H9 (cell line): ENCODE measurements at regions not wholly inside any gene's neighbourhood (a gene's known extent, or its start where the extent isn't known, plus 50 kb on each side); places are given as distances from the start of the nearest gene placed in this dataset.

Experiments used
- DNase-seq: peaks from one replicate; pipeline ENCODE4 v3.0.0-alpha.2; 2017
- H2AFZ ChIP-seq: one replicate; pipeline ENCODE4 v1.6.1; 2013; ENCODE audit warnings: mild to moderate bottlenecking, low read length, control low read depth, moderate library complexity
- H2AK5ac ChIP-seq: 2 replicates; pipeline ENCODE4 v1.6.1; 2013; ENCODE audit warnings: low read length, control low read depth, mixed read lengths; ENCODE audit not compliant: insufficient read length
- H2BK120ac ChIP-seq: one replicate; pipeline ENCODE4 v1.6.1; 2013; ENCODE audit warnings: low read depth, mild to moderate bottlenecking, low read length, control low read depth, inconsistent platforms; ENCODE audit not compliant: poor library complexity, severe bottlenecking
- H2BK12ac ChIP-seq: 2 replicates; pipeline ENCODE4 v1.6.1; 2013; ENCODE audit warnings: low read length, control low read depth, mixed read lengths, low read depth; ENCODE audit not compliant: insufficient read length
- H2BK15ac ChIP-seq: 2 replicates; pipeline ENCODE4 v1.6.1; 2013; ENCODE audit warnings: low read depth, low read length, control low read depth
- H2BK20ac ChIP-seq: one replicate; pipeline ENCODE4 v1.6.1; 2013; ENCODE audit warnings: low read depth, mild to moderate bottlenecking, low read length, control low read depth, inconsistent platforms; ENCODE audit not compliant: poor library complexity, severe bottlenecking
- H2BK5ac ChIP-seq: 2 replicates; pipeline ENCODE4 v1.6.1; 2013; ENCODE audit warnings: low read length, control low read depth, mixed read lengths; ENCODE audit not compliant: insufficient read length
- H3K14ac ChIP-seq: 2 replicates; pipeline ENCODE4 v1.6.1; 2013; ENCODE audit warnings: low read length, control low read depth; ENCODE audit not compliant: insufficient read depth
- H3K18ac ChIP-seq: 2 replicates; pipeline ENCODE4 v1.6.1; 2013; ENCODE audit warnings: low read depth, mild to moderate bottlenecking, mixed read lengths, low read length, control low read depth; ENCODE audit not compliant: insufficient read length
- H3K23ac ChIP-seq: 2 replicates; pipeline ENCODE4 v1.6.1; 2013; ENCODE audit warnings: low read length, control low read depth, mixed read lengths, low read depth; ENCODE audit not compliant: insufficient read length
- H3K23me2 ChIP-seq: 2 replicates; pipeline ENCODE4 v1.6.1; 2013; ENCODE audit warnings: low read depth, mild to moderate bottlenecking, mixed read lengths, low read length, control low read depth; ENCODE audit not compliant: insufficient read length, poor library complexity, severe bottlenecking
- H3K27ac ChIP-seq: 2 replicates; pipeline ENCODE4 v1.5.1; 2013; ENCODE audit warnings: low read length, control low read depth, mixed read lengths, low read depth; ENCODE audit not compliant: insufficient read length
- H3K27me3 ChIP-seq: 2 replicates; pipeline ENCODE4 v1.6.1; 2013; ENCODE audit warnings: low read length, control low read depth, inconsistent platforms; ENCODE audit not compliant: insufficient read depth
- H3K4ac ChIP-seq: 2 replicates; pipeline ENCODE4 v1.6.1; 2013; ENCODE audit warnings: low read depth, mild to moderate bottlenecking, control low read depth, inconsistent platforms, low read length, moderate library complexity
- H3K4me1 ChIP-seq: 2 replicates; pipeline ENCODE4 v1.6.1; 2013; ENCODE audit warnings: low read length, control low read depth, inconsistent platforms; ENCODE audit not compliant: insufficient read depth
- H3K4me2 ChIP-seq: 2 replicates; pipeline ENCODE4 v1.6.1; 2013; ENCODE audit warnings: low read length, control low read depth, mixed read lengths; ENCODE audit not compliant: insufficient read length, insufficient read depth
- H3K56ac ChIP-seq: 2 replicates; pipeline ENCODE4 v1.6.1; 2013; ENCODE audit warnings: low read depth, mild to moderate bottlenecking, mixed read lengths, low read length, control low read depth; ENCODE audit not compliant: insufficient read length
- H3K79me1 ChIP-seq: 2 replicates; pipeline ENCODE4 v1.6.1; 2013; ENCODE audit warnings: low read depth, mild to moderate bottlenecking, moderate library complexity, low read length, control low read depth, inconsistent platforms; ENCODE audit not compliant: insufficient read depth, poor library complexity, severe bottlenecking
- H3K79me2 ChIP-seq: 2 replicates; pipeline ENCODE4 v1.6.1; 2013; ENCODE audit warnings: low read length, control low read depth, inconsistent platforms; ENCODE audit not compliant: insufficient read depth
- H3K9ac ChIP-seq: 2 replicates; pipeline ENCODE4 v1.6.1; 2013; ENCODE audit warnings: low read length, control low read depth, mixed read lengths; ENCODE audit not compliant: insufficient read length; ENCODE audit errors: extremely low read depth
- H3K9me3 ChIP-seq: one replicate; pipeline ENCODE4 v1.6.1; 2013; ENCODE audit warnings: low read depth, low read length, inconsistent platforms; ENCODE audit not compliant: control insufficient read depth
- H3T11ph ChIP-seq: one replicate; pipeline ENCODE4 v1.6.1; 2013; ENCODE audit warnings: mild to moderate bottlenecking, low read length, control low read depth, inconsistent platforms
- H4K20me1 ChIP-seq: one replicate; pipeline ENCODE4 v1.6.1; 2013; ENCODE audit not compliant: control insufficient read depth, insufficient read length, insufficient read depth
- H4K5ac ChIP-seq: 2 replicates; pipeline ENCODE4 v1.6.1; 2013; ENCODE audit warnings: low read depth, mild to moderate bottlenecking, mixed read lengths, low read length, control low read depth; ENCODE audit not compliant: insufficient read length
- H4K8ac ChIP-seq: replicated peaks from 2 replicates; pipeline ENCODE4 v1.6.1; 2013; ENCODE audit warnings: low read length, control low read depth, mixed read lengths, low read depth; ENCODE audit not compliant: insufficient read length
- H4K91ac ChIP-seq: 2 replicates; pipeline ENCODE4 v1.6.1; 2013; ENCODE audit warnings: low read depth, mild to moderate bottlenecking, moderate library complexity, mixed read lengths, low read length, control low read depth; ENCODE audit not compliant: insufficient read length
- H3K27ac Mint-ChIP-seq, 3 experiments: 2 replicates in 2 of 3; 3 replicates in 1 of 3; pipeline ENCODE4 v1.8.0; 2020 to 2021; ENCODE audit warnings: mixed read lengths in 3 of 3, mild to moderate bottlenecking in 1 of 3, moderate library complexity in 1 of 3
- H3K27me3 Mint-ChIP-seq: 2 replicates; pipeline ENCODE4 v1.8.0; 2021; ENCODE audit warnings: low read depth, mild to moderate bottlenecking, moderate library complexity, mixed read lengths
- H3K36me3 Mint-ChIP-seq, 3 experiments: 2 replicates in 2 of 3; 3 replicates in 1 of 3; pipeline ENCODE4 v1.8.0; 2020 to 2021; ENCODE audit warnings: low read depth in 3 of 3, mixed read lengths in 3 of 3; ENCODE audit not compliant: insufficient read depth in 1 of 3
- H3K4me1 Mint-ChIP-seq, 2 experiments: 2 replicates each; pipeline ENCODE4 v1.8.0; 2020; ENCODE audit warnings: mixed read lengths in 2 of 2
- H3K4me3 Mint-ChIP-seq, 2 experiments: 2 replicates in 1 of 2; 3 replicates in 1 of 2; pipeline ENCODE4 v1.8.0; 2020 to 2021; ENCODE audit warnings: mild to moderate bottlenecking in 2 of 2, mixed read lengths in 2 of 2, moderate library complexity in 1 of 2
- H3K9me3 Mint-ChIP-seq, 2 experiments: 2 replicates in 1 of 2; 3 replicates in 1 of 2; pipeline ENCODE4 v1.8.0; 2020; ENCODE audit warnings: mild to moderate bottlenecking in 2 of 2, mixed read lengths in 2 of 2, moderate library complexity in 1 of 2
- WGBS: extraction: QIAGEN DNeasy Blood & Tissue Kit; methylation state at CpG from one replicate; pipeline ENCODE4 v1.1.7; 2013; ENCODE audit warnings: missing lambda C conversion rate, low lambda C conversion rate, mixed read lengths; ENCODE audit not compliant: insufficient read length; ENCODE audit errors: extremely low coverage; 5-methylcytosine and 5-hydroxymethylcytosine counted together
- TF ChIP-seq, protein P1 (sequence below): fragments of 200-600 bp; sonication (generic); conservative IDR thresholded peaks from 3 replicates; pipeline ENCODE4 v1.8.0; 2021; ENCODE audit warnings: antibody characterized with exemption, mild to moderate bottlenecking

DNA sequence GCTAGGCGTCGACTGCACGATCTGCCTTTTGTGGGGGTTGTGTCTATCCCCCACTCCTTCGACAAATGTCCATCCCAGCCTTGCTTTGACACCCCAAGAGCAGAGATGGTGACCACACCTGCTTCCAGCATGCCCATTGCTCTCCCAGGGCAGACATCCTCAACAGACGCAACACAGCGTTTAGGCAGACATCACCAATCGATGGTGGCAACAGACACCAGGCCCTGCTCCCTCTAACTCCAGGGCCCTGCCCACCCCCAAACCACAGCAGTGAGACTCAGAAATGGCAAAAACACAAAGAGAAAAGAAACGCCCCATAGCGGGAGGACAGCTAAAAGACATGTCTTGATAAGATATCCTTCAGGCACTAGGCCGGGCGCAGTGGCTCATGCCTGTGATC, 150.9 kb downstream of the CRYBB2 start:
- no peak overlapping the region for H3K18ac ChIP-seq
- H2BK120ac ChIP-seq, result no peak overlapping the region
- no peak overlapping the region for H2AFZ ChIP-seq
- no CpG with 5 or more reads among the region's 11 CpGs for WGBS
- no peaks in the 10 kb centered on the region for H3K23me2 ChIP-seq
- H4K20me1 ChIP-seq, result no peaks in the 10 kb centered on the region
- H3K27me3 Mint-ChIP-seq, result peaks cover 1% of the 10 kb centered on the region; the same call in 1 of the 2 replicates
- no peaks in the 10 kb centered on the region for H3K27me3 ChIP-seq
- no peak overlapping the region; the same call in 1 of the 2 replicates for H3K14ac ChIP-seq
- no peak overlapping the region for H3K4me3 Mint-ChIP-seq
- no peak overlapping the region for H3K23ac ChIP-seq
- H3K56ac ChIP-seq, result no peak overlapping the region
- H3K27ac Mint-ChIP-seq, result no peak overlapping the region; a peak in 2 of 7 replicates
- H2AK5ac ChIP-seq, result no peak overlapping the region
- no peak overlapping the region for H4K91ac ChIP-seq
- H3K79me1 ChIP-seq, result no peaks in the 10 kb centered on the region
- peaks cover 8 to 15% of the 10 kb centered on the region in 2 experiments for H3K4me1 Mint-ChIP-seq
- no peaks in the 10 kb centered on the region for H3K4me1 ChIP-seq
- no peak overlapping the region for H4K8ac ChIP-seq
- H3K9me3 Mint-ChIP-seq, result no peaks in the 10 kb centered on the region
- H2BK15ac ChIP-seq, result no peak overlapping the region
- TF ChIP-seq, protein P1, sequence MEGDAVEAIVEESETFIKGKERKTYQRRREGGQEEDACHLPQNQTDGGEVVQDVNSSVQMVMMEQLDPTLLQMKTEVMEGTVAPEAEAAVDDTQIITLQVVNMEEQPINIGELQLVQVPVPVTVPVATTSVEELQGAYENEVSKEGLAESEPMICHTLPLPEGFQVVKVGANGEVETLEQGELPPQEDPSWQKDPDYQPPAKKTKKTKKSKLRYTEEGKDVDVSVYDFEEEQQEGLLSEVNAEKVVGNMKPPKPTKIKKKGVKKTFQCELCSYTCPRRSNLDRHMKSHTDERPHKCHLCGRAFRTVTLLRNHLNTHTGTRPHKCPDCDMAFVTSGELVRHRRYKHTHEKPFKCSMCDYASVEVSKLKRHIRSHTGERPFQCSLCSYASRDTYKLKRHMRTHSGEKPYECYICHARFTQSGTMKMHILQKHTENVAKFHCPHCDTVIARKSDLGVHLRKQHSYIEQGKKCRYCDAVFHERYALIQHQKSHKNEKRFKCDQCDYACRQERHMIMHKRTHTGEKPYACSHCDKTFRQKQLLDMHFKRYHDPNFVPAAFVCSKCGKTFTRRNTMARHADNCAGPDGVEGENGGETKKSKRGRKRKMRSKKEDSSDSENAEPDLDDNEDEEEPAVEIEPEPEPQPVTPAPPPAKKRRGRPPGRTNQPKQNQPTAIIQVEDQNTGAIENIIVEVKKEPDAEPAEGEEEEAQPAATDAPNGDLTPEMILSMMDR, result no peak
- H3K79me2 ChIP-seq, result no peaks in the 10 kb centered on the region; the same call in 1 of the 2 replicates
- H3K4ac ChIP-seq, result no peak overlapping the region
- no peak overlapping the region for H3K4me2 ChIP-seq
- H3K27ac ChIP-seq, result no peak overlapping the region
- no peak overlapping the region for H2BK12ac ChIP-seq
- no peak overlapping the region for H3K9ac ChIP-seq
- no peaks in the 10 kb centered on the region for H3K9me3 ChIP-seq
- peaks cover 5 to 10% (median 8%) of the 10 kb centered on the region in 3 experiments for H3K36me3 Mint-ChIP-seq
- no peak for DNase-seq
- H2BK5ac ChIP-seq, result no peak overlapping the region
- H3T11ph ChIP-seq, result no peak overlapping the region
- H4K5ac ChIP-seq, result no peak overlapping the region
- H2BK20ac ChIP-seq, result no peak overlapping the region
